Epidermal melanocyte (primary cell): ENCODE measurements at regions not wholly inside any gene's neighbourhood (a gene's known extent, or its start where the extent isn't known, plus 50 kb on each side); places are given as distances from the start of the nearest gene placed in this dataset.
"Not testable (repeated sequence)": the region's sequence is repeated elsewhere in the genome, so short reads cannot be mapped to it uniquely, and the experiment has no call there.

Experiments used
- DNase-seq: peaks from one replicate; pipeline ENCODE4 v3.0.0; 2011; ENCODE audit warnings: low spot score; ENCODE audit not compliant: insufficient read length

GRCh38 chr14:51576117-51576430 is 75.6 kb upstream of the FRMD6 start:
- DNase-seq = no peak

- DNase-seq = no peak
These were observed 74.8 kb upstream of the FRMD6 start for GRCh38 chr14:51576879-51577278.

GRCh38 chr14:51578853-51579252 is 72.9 kb upstream of the FRMD6 start:
- no peak for DNase-seq

GRCh38 chr14:51581017-51581881 is 70.5 kb upstream of the FRMD6 start:
- no peak for DNase-seq

- no peak for DNase-seq
These were observed 69.3 kb upstream of the FRMD6 start for GRCh38 chr14:51582437-51582836.

- DNase-seq = no peak
These were observed 66.7 kb upstream of the FRMD6 start for GRCh38 chr14:51585055-51585454.

GRCh38 chr14:51592836-51593235 is 58.9 kb upstream of the FRMD6 start:
- no peak for DNase-seq

GRCh38 chr14:51593397-51593796 is 58.3 kb upstream of the FRMD6 start:
- no peak for DNase-seq

- DNase-seq = no peak
These were observed 55.7 kb upstream of the FRMD6 start for GRCh38 chr14:51595881-51596455.

- DNase-seq = no peak
These were observed 55.1 kb upstream of the FRMD6 start for GRCh38 chr14:51596488-51597117.

- no peak for DNase-seq
These were observed 54.3 kb upstream of the FRMD6 start for GRCh38 chr14:51597261-51598001.

GRCh38 chr14:51598924-51599600 is 52.6 kb upstream of the FRMD6 start:
- not testable (repeated sequence) for DNase-seq

GRCh38 chr14:51600658-51601057 is 51.1 kb upstream of the FRMD6 start:
- no peak for DNase-seq
